Brain microvascular endothelial cell (primary cell): ENCODE measurements at regions not wholly inside any gene's neighbourhood (a gene's known extent, or its start where the extent isn't known, plus 50 kb on each side); places are given as distances from the start of the nearest gene placed in this dataset.

Experiments
- DNase-seq: peaks from one replicate; pipeline ENCODE4 v3.0.0-alpha.2; 2020
- H3K27ac ChIP-seq: fragments of 250-450 bp; sonication (Bioruptor Pico); 2 replicates; pipeline ENCODE4 v1.5.1; 2020; ENCODE audit warnings: mild to moderate bottlenecking, moderate library complexity
- H3K27me3 ChIP-seq: fragments of 250-450 bp; sonication (Bioruptor Pico); replicated peaks from 2 replicates; pipeline ENCODE4 v1.5.1; 2020; ENCODE audit warnings: mild to moderate bottlenecking
- H3K36me3 ChIP-seq: fragments of 250-450 bp; sonication (Bioruptor Pico); replicated peaks from 2 replicates; pipeline ENCODE4 v1.5.1; 2020; ENCODE audit warnings: mild to moderate bottlenecking
- H3K4me3 ChIP-seq: 2 replicates; pipeline ENCODE4 v1.5.1; 2011; ENCODE audit warnings: low read depth, mild to moderate bottlenecking, control low read depth, low read length, moderate library complexity
- in situ Hi-C: cut with HindIII; loops from 2 replicates; pipeline ENCODE4 v1.10.0; 2017; ENCODE audit warnings: low sequenced_read_pairs, low pct_ligation_motif_present
- TF ChIP-seq, protein P1 (sequence below): IDR thresholded peaks from 2 replicates; pipeline ENCODE4 v1.5.1; 2011; ENCODE audit warnings: low read depth, mild to moderate bottlenecking, moderate library complexity, low read length, control low read depth, inconsistent platforms; ENCODE audit errors: missing control alignments

GRCh38 chr14:22280497-22281316, 308.3 kb downstream of the DAD1 start:
- no peaks in the 10 kb centered on the region for H3K27me3 ChIP-seq
- no peak for DNase-seq
- in situ Hi-C loops, result no loop called here
- TF ChIP-seq, protein P1, sequence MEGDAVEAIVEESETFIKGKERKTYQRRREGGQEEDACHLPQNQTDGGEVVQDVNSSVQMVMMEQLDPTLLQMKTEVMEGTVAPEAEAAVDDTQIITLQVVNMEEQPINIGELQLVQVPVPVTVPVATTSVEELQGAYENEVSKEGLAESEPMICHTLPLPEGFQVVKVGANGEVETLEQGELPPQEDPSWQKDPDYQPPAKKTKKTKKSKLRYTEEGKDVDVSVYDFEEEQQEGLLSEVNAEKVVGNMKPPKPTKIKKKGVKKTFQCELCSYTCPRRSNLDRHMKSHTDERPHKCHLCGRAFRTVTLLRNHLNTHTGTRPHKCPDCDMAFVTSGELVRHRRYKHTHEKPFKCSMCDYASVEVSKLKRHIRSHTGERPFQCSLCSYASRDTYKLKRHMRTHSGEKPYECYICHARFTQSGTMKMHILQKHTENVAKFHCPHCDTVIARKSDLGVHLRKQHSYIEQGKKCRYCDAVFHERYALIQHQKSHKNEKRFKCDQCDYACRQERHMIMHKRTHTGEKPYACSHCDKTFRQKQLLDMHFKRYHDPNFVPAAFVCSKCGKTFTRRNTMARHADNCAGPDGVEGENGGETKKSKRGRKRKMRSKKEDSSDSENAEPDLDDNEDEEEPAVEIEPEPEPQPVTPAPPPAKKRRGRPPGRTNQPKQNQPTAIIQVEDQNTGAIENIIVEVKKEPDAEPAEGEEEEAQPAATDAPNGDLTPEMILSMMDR, result no peak
- no peaks in the 10 kb centered on the region for H3K36me3 ChIP-seq
- H3K4me3 ChIP-seq, result no peak overlapping the region
- no peak overlapping the region for H3K27ac ChIP-seq

- Histone ChIP-seq H3K4me3 (no peak overlapping the region), H3K27me3 (no peaks in the 10 kb centered on the region), H3K27ac (no peak overlapping the region), H3K36me3 (no peaks in the 10 kb centered on the region)
- TF ChIP-seq, protein P1, result peak; percentile 55
- no peak for DNase-seq
- in situ Hi-C loops, result no loop called here
Measured at GRCh38 chr14:22276913-22277816, 311.9 kb downstream of the DAD1 start.

GRCh38 chr14:22271838-22272799, 316.9 kb downstream of the DAD1 start:
- H3K4me3 ChIP-seq, result no peak overlapping the region
- in situ Hi-C loops, result no loop called here
- no peak for DNase-seq
- no peaks in the 10 kb centered on the region for H3K27me3 ChIP-seq
- TF ChIP-seq, protein P1, result no peak
- H3K36me3 ChIP-seq, result no peaks in the 10 kb centered on the region
- H3K27ac ChIP-seq, result no peak overlapping the region

DNA sequence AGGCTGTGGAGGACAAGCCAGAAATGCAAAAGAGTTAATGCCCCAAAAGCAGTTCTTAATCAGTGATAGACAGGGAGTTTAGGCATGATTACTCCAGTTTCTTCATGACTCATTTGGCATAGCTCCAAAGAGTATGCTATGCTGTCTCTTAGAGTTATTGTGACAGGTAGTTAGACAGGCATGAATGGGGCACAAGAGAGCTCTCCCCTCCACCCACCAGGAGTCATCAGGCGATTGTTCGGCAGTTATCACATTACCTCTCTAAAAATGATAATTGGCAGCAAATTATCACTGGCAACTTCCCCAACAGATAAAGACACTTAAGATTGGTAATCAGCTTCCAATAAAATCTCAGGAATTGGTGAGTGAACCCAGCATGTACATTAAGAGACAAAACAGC, 320.1 kb downstream of the DAD1 start:
- DNase-seq, result peak; percentile 58
- in situ Hi-C loops, result no loop called here
- Histone ChIP-seq H3K36me3 (no peaks in the 10 kb centered on the region), H3K4me3 (no peak overlapping the region), H3K27ac (no peak overlapping the region), H3K27me3 (no peaks in the 10 kb centered on the region)
- TF ChIP-seq, protein P1, result no peak

DNA sequence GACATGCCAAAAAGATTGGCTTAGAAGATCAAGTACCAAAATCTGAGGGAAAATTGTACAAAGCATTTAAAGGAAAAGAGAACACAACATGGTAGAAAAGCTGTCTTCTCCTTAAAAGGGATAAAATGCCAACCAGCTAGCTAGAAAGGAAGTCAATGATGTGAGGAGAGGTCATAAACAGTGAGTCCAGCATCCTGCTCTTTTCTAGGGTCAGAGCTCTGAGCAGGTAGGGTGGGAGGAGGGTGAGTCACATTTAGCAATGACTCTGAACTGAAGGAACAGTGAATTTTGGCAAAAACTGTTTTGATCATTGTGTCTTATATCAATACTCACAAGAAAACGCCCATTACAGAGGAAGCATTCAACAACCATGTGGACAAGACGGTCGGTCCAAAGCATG, 322.3 kb downstream of the DAD1 start:
- no peak overlapping the region for H3K27ac ChIP-seq
- no peaks in the 10 kb centered on the region for H3K27me3 ChIP-seq
- no peak overlapping the region for H3K4me3 ChIP-seq
- no peak for DNase-seq
- no peaks in the 10 kb centered on the region for H3K36me3 ChIP-seq
- in situ Hi-C loops, result no loop called here
- TF ChIP-seq, protein P1, result no peak
